HG02798 (cell line): ENCODE measurements at regions not wholly inside any gene's neighbourhood (a gene's known extent, or its start where the extent isn't known, plus 50 kb on each side); places are given as distances from the start of the nearest gene placed in this dataset.

Experiments
- ATAC-seq: cut with Tn5 transposase; IDR thresholded peaks from one replicate; pipeline ENCODE4 v1.9.1; 2021; ENCODE audit warnings: mild to moderate bottlenecking; ENCODE audit not compliant: unreplicated experiment, poor library complexity

- ATAC-seq, result no peak
Observed at GRCh38 chr16:27708651-27709050, 158.7 kb downstream of the KATNIP start.

GRCh38 chr16:27712251-27712711, 162.3 kb downstream of the KATNIP start:
- ATAC-seq, result no peak

- no peak for ATAC-seq
Observed at GRCh38 chr16:27717726-27718125, 167.8 kb downstream of the KATNIP start.

- ATAC-seq, result no peak
Observed at GRCh38 chr16:27718201-27719105, 168.5 kb downstream of the KATNIP start.

GRCh38 chr16:27719106-27719445, 169.1 kb downstream of the KATNIP start:
- no peak for ATAC-seq

- ATAC-seq, result no peak
Observed at GRCh38 chr16:27720731-27721530, 171.0 kb downstream of the KATNIP start.

GRCh38 chr16:27721531-27722181, 171.7 kb downstream of the KATNIP start:
- no peak for ATAC-seq

GRCh38 chr16:27722207-27722606, 172.3 kb downstream of the KATNIP start:
- ATAC-seq, result no peak

- ATAC-seq, result no peak
Observed at GRCh38 chr16:27722892-27723450, 173.0 kb downstream of the KATNIP start.

- ATAC-seq, result no peak
Observed at GRCh38 chr16:27723711-27724481, 174.0 kb downstream of the KATNIP start.

- no peak for ATAC-seq
Observed at GRCh38 chr16:27724482-27725235, 174.7 kb downstream of the KATNIP start.

GRCh38 chr16:27725236-27726000, 175.5 kb downstream of the KATNIP start:
- ATAC-seq, result no peak

- ATAC-seq, result no peak
Observed at GRCh38 chr16:27726621-27727261, 176.8 kb downstream of the KATNIP start.

- ATAC-seq, result no peak
Observed at GRCh38 chr16:27727941-27728340, 178.0 kb downstream of the KATNIP start.

- no peak for ATAC-seq
Observed at GRCh38 chr16:27728691-27729090, 178.7 kb downstream of the KATNIP start.

- no peak for ATAC-seq
Observed at GRCh38 chr16:27729516-27730304, 179.8 kb downstream of the KATNIP start.

GRCh38 chr16:27730661-27731210, 180.8 kb downstream of the KATNIP start:
- no peak for ATAC-seq
